NCI-H226 (cell line): ENCODE measurements at regions not wholly inside any gene's neighbourhood (a gene's known extent, or its start where the extent isn't known, plus 50 kb on each side); places are given as distances from the start of the nearest gene placed in this dataset.
"Not testable (repeated sequence)": the region's sequence is repeated elsewhere in the genome, so short reads cannot be mapped to it uniquely, and the experiment has no call there.

Experiments
- DNase-seq: peaks from one replicate; pipeline ENCODE4 v3.0.0-alpha.2; 2015

GRCh38 chr9:96156171-96156974 lies 145.6 kb downstream of the HSD17B3 start:
- DNase-seq: no peak

DNA sequence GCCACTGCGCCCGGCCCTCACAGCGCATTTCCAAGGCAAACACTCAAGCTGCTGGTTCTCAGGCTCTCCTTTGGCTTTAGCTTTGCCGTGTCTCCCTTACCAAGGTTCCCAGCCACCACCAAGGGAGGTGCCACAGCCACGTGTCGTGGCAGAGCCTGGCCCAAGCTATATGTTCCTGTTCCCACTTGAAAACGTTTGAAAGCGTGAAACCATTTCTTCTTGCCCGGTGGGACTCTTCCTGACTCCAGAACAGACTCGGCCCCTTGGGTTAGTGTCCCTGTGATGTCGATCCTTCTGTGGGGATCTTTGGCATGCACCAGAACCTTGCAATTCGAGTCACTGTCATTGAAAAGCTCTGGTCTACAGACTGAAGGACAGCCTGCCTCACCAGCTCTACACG lies 147.9 kb downstream of the HSD17B3 start:
- DNase-seq: no peak

- no peak for DNase-seq
These were observed 149.4 kb downstream of the HSD17B3 start for GRCh38 chr9:96152550-96152949.

- no peak for DNase-seq
These were observed 151.4 kb downstream of the HSD17B3 start for GRCh38 chr9:96150324-96151227.

DNA sequence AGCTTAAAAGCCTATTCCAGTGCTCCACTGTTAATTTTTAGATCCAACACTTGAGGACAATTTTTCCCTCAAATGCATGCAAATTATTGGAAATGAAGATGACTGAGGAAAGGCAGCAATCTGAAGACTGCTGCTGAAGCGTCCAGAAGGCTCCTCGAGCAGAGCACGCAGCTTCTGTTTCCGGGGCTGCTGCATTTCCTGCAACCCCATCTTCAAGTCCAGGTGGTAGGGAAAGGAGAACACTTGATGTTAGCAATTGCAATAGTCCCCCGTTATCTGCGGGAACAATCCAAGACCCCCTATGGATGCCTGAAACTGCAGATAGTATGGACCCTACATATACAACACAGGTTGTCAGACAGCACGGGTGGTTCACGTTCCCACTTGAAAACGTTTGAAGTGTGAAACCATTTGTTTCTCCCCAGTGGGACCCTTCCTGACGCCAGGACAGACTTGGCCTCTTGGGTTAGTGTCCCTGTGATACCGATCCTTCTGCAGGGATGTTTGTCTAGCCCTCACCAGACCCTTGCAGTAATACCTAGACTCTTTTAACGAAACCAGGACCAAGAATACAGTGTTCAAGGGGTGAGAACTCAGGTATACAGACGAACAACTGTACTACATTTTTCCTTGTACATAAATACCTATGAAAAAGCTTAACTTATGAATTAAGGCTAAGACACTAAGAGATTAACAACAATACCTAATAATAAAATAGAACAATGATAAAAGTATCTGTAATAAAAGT lies 152.3 kb downstream of the HSD17B3 start:
- DNase-seq: no peak

DNA sequence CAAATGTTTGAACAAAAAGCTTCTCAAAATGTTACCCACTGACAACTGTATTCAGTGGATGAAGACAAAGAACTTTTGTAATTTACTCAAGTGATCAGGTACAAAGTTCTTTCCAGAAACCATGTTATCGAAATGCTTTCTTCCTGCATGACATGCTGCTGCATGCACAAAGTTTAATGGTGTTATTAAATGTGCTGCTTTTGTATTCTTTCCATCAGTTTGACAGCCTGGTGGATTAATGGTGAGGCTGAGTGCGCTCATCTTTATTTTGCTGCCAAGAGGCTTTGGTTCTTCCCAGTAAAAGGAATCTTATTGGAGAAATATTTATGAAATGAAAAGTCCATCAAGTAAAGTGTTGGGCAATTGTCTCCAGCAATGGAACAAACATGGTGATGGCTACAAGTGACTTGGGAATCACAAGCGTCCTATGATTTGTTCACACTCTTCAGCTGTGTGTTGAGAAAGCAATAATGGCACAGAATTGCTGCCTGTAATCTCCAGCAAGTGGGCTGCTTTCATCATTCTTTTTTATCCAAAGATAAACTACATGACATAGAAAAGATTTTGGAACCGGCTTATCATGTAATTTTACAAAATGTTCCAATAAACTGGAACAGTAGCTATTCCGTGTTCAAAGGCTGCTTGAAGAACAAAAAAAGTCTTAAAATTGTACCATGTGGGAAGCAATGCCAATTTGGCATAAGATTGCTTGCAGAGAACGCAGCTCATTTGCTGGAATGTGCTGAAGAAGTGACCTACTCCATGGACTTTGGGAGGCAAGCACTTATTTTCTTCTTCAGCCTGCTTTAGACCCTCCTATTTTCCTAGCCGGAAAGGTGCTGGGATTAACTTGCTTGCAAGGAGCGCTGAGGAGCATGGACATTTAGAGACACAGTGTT lies 153.1 kb downstream of the HSD17B3 start:
- DNase-seq: no peak

DNA sequence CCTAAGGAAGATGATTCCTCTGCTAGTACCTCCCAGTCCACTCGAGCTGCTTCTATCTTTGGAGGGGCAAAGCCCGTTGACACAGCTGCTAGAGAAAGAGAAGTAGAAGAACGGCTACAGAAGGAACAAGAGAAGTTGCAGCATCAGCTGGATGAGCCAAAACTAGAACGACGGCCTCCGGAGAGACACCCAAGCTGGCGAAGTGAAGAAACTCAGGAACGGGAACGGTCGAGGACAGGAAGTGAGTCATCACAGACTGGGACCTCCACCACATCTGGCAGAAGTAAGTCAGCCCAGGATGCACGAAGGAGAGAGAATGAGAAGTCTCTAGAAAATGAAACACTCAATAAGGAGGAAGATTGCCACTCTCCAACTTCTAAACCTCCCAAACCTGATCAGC lies 154.9 kb downstream of the HSD17B3 start:
- DNase-seq: not testable (repeated sequence)

DNA sequence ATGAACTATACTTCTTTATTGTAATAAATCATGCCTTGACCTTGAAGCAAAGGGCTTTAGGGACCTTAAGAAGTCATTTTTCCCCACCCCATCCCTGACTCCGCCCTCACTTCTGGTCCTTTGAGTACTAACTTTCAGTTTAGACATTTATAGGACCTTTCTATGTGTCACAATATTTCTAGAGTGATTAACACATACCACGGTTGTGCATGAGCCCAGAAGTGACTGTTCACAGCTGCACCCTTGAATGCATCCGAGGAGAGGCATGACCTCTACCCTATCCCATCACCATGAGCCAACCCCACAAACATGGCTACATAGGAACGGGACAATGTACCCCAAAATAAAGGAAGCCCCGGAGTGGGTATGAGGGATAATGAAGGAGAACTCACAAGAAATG lies 160.3 kb downstream of the HSD17B3 start:
- no peak for DNase-seq

GRCh38 chr9:96141128-96141474 lies 160.9 kb downstream of the HSD17B3 start:
- no peak for DNase-seq

- no peak for DNase-seq
These were observed 161.5 kb downstream of the HSD17B3 start for GRCh38 chr9:96140296-96141127.

GRCh38 chr9:96139592-96140295 lies 162.2 kb downstream of the HSD17B3 start:
- DNase-seq: no peak

DNA sequence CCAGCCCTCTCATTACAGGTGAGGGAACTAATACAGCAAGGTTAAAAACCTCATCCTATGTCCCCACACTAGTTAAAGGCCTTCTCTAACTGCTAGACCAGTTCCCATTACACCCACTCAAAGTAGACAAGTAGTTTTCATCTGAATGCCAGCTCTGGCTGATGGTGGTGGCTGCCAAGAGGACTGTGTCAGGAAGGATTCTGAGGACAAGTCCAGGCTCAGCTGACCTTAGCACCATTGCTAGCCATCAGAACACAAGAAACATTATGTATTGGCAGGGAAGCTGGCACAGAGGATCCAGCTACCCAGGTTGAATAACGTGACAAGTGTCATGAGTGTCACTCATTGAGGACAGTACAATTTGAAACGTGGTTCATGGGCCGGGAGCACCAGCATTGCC lies 163.4 kb downstream of the HSD17B3 start:
- DNase-seq: no peak

- DNase-seq: no peak
These were observed 164.1 kb downstream of the HSD17B3 start for GRCh38 chr9:96137671-96138429.

- DNase-seq: no peak
These were observed 164.8 kb downstream of the HSD17B3 start for GRCh38 chr9:96136992-96137670.

GRCh38 chr9:96135753-96136290 lies 166.2 kb downstream of the HSD17B3 start:
- no peak for DNase-seq

DNA sequence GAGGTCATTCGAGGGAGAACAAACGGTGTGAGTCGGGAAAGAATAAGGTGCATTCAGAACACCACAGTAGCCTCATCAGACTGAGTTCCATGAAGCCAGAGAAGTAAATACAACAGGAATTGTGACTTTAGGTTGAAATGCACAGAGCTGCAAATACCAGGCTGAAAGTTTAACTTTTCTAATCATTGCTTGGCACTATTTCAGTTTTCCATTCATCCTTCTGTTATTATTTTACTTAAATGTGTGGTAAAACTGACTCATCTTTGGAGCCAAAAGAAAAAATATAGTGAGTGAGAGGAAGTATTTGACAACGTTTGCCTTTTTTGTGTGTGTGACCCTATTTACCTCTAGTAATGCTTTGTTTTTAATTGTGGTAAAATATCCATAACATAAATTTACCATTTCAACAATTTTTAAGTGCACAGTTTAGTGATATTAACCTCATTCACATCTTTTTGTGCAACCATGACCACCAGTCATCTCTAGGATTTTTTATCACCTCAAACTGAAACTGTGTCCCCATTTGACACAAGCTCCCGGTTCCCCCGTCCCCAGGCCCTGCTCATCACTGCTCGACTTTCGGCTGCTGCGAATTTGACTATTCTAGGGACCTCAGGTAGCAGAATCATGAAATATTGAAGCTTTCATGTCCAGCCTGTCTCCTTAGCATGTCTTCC lies 166.8 kb downstream of the HSD17B3 start:
- no peak for DNase-seq

- DNase-seq: no peak
These were observed 168.5 kb downstream of the HSD17B3 start for GRCh38 chr9:96133321-96134021.

DNA sequence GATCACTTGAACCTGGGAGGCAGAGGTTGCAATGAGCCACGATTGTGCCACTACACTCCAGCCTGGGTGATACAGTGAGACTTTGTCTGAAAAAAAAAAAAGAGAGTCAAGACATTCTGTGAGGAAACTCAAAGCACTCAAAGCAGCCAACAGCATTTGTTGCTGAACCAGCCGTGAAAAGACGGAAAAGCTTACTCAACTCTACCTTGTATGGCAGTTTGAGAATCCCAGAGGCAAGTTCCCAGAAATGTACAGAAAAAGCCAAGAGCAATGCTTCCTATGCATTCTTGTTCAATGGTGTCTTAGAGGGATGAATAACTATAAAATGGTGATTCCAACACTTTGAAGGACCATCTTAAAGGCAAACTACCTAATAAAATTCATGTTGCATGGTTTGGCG lies 170.2 kb downstream of the HSD17B3 start:
- no peak for DNase-seq
